ENCODE measurements at regions not wholly inside any gene's neighbourhood (a gene's known extent, or its start where the extent isn't known, plus 50 kb on each side); places are given as distances from the start of the nearest gene placed in this dataset.

DNA sequence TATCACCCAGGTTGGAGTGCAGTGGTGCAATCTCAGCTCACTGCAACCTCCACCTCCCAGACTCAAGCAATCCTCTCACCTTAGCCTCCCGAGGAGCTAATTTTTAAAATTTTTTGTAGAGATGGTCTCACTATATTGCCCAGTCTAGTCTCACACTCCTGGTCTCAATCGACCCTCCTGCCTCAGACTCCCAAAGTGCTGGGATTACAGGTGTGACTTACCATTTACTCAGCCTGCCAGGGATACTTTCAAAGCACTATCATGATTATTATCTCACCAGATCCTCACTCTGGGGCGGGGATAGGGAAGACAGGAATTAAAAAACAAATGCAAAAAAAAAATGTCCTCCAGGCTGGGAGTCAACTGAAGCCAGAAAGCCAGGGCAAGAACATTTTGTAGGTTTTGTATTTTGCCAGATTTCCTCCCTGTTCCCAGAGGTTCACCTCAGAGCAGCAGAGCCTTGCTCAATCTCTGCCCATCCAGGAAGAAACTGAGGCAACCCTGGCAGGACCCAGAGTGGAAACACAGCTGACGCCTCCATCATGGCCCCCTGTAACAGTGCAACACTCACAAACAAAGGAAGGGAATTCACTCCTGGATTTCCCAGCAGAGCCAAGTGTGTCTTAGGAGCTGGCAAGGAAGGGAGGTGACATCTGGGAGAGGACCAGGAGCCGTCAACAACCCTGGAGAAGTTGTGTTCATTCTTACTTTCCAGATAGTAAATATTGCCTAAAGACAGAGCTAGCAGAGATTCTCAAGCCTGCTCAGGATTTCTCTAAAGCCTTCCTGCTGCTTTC, 73.9 kb downstream of the IRF2BPL start:
- TF ChIP-seq, protein P1, sequence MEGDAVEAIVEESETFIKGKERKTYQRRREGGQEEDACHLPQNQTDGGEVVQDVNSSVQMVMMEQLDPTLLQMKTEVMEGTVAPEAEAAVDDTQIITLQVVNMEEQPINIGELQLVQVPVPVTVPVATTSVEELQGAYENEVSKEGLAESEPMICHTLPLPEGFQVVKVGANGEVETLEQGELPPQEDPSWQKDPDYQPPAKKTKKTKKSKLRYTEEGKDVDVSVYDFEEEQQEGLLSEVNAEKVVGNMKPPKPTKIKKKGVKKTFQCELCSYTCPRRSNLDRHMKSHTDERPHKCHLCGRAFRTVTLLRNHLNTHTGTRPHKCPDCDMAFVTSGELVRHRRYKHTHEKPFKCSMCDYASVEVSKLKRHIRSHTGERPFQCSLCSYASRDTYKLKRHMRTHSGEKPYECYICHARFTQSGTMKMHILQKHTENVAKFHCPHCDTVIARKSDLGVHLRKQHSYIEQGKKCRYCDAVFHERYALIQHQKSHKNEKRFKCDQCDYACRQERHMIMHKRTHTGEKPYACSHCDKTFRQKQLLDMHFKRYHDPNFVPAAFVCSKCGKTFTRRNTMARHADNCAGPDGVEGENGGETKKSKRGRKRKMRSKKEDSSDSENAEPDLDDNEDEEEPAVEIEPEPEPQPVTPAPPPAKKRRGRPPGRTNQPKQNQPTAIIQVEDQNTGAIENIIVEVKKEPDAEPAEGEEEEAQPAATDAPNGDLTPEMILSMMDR (IDR thresholded peaks at IDR 0.05): no peak
- no peaks in the 10 kb centered on the region for H3K9me3 Mint-ChIP-seq (ENCODE audit: unreplicated experiment)
- no peaks in the 10 kb centered on the region for H3K27me3 Mint-ChIP-seq (ENCODE audit: unreplicated experiment)
- H3K4me1 Mint-ChIP-seq (ENCODE audit: unreplicated experiment): peaks cover 90% of the 10 kb centered on the region
- H3K4me3 Mint-ChIP-seq (ENCODE audit: unreplicated experiment): no peak overlapping the region
- H3K36me3 Mint-ChIP-seq (ENCODE audit: unreplicated experiment): no peaks in the 10 kb centered on the region
- no peak for DNase-seq (ENCODE audit: extremely low spot score, unreplicated experiment)
- H3K27ac Mint-ChIP-seq (ENCODE audit: unreplicated experiment): peak overlapping the region; percentile 98

DNA sequence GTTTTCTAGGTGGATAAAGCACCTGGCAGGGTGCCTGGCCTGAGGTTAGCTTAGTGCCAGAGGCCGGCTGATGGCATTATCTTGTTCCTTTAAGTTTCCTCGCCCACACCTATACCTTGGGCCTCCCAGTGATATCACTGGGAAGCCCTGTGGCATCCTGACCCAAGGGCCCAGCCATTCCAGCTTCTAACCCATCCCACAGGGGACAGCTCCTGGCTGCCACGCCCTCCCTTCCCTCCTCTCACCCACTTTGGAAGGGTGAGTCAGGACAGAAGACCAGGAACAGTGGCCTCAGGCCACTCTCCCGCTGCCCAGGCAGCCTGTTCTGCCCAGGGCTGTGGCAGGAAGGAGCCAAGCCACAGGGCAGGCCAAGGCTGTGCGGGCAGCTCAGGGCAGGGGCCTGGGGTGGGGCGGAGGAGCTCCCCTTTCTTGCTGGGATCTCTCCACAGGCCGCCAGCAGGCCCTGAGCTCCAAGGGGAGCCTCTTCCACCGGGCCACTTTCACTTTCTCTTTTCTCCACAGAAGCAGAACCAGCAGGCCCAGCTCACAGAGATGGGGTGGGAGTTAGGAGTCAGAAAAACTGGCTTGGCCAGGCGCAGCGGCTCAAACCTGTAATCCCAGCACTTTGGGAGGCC, 75.1 kb downstream of the IRF2BPL start:
- Mint-ChIP-seq H3K4me1 (ENCODE audit: unreplicated experiment) (peaks cover 86% of the 10 kb centered on the region), H3K9me3 (ENCODE audit: unreplicated experiment) (no peaks in the 10 kb centered on the region), H3K27me3 (ENCODE audit: unreplicated experiment) (no peaks in the 10 kb centered on the region), H3K36me3 (ENCODE audit: unreplicated experiment) (no peaks in the 10 kb centered on the region), H3K4me3 (ENCODE audit: unreplicated experiment) (peak overlapping the region; percentile 56), H3K27ac (ENCODE audit: unreplicated experiment) (peak overlapping the region; percentile 95)
- DNase-seq (ENCODE audit: extremely low spot score, unreplicated experiment): peak; percentile 88
- TF ChIP-seq, protein P1 (IDR thresholded peaks at IDR 0.05): no peak

DNA sequence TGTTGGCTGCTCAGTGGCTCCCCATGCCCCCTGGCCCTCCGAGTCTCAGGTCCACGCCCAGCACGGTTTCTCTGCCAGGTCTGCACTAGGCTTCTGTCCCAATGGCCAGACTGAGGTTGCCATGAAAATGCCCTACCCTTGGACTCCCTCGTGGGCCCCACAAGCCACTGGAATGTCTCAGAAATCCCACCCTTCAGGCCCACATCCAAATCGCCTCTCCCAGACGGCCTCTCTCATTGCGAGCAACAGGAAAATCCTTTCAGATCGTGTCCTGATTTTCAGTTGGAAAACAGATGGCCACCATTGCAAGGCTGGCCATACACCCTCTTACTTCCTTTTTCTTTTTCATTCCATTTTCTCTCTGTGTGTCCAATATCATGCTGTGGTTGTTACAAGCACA, 77.3 kb downstream of the IRF2BPL start:
- H3K27me3 Mint-ChIP-seq (ENCODE audit: unreplicated experiment): no peaks in the 10 kb centered on the region
- no peak for DNase-seq (ENCODE audit: extremely low spot score, unreplicated experiment)
- TF ChIP-seq, protein P1 (IDR thresholded peaks at IDR 0.05): no peak
- H3K4me1 Mint-ChIP-seq (ENCODE audit: unreplicated experiment): peaks cover 86% of the 10 kb centered on the region
- peak overlapping the region; percentile 95 for H3K27ac Mint-ChIP-seq (ENCODE audit: unreplicated experiment)
- no peak overlapping the region for H3K4me3 Mint-ChIP-seq (ENCODE audit: unreplicated experiment)
- no peaks in the 10 kb centered on the region for H3K36me3 Mint-ChIP-seq (ENCODE audit: unreplicated experiment)
- no peaks in the 10 kb centered on the region for H3K9me3 Mint-ChIP-seq (ENCODE audit: unreplicated experiment)

DNA sequence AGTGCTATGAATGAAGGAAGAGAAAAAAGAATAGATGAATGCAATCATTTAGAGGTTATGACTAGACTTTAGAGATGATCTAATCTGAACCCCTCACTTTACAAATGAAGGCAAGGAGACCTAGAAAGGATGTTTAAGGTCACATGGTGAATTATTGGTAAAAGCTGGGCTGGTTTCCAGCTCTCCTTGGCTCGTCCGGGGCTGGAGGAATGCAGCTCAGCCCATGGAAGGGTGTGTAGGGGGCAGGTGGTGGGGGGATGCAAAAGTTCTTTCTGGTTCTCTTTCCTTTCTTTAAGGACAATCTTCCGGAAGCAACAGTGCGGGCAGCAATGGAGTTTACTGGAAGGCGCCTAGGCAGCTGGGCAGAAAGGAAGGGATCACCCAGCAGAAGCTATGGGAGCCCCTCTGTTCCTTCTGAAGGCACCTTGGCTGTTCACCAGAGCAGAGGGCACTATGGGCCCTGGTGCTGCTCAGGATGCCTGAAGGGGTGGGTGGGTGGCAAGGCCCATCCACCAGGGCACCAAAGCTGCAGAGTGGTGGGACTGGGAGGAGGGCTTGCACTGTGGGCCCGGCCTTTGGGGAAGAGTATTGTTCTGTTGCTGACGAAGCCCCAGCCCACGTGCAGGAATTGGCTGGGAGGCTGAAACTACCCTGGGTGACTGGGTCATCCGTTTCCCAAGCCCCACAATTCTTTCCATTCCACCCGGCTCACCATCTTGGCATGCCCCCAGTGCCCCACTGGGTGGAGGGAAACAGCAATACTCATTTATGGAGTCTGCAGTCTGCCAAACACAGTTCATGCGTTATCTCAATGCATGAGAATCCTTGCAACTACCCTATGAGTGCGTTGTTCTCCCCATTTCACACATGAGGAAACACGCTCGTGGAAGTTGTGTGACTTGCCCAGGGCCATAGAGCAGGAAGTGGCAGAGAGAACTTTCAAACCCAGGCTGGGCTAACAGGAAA, 78.2 kb downstream of the IRF2BPL start:
- Mint-ChIP-seq H3K27ac (ENCODE audit: unreplicated experiment) (peak overlapping the region; percentile 95), H3K4me1 (ENCODE audit: unreplicated experiment) (peaks cover 79% of the 10 kb centered on the region), H3K36me3 (ENCODE audit: unreplicated experiment) (no peaks in the 10 kb centered on the region), H3K27me3 (ENCODE audit: unreplicated experiment) (no peaks in the 10 kb centered on the region), H3K4me3 (ENCODE audit: unreplicated experiment) (no peak overlapping the region), H3K9me3 (ENCODE audit: unreplicated experiment) (no peaks in the 10 kb centered on the region)
- TF ChIP-seq, protein P1 (IDR thresholded peaks at IDR 0.05): no peak
- no peak for DNase-seq (ENCODE audit: extremely low spot score, unreplicated experiment)
